IMR-90 (cell line): ENCODE measurements at regions not wholly inside any gene's neighbourhood (a gene's known extent, or its start where the extent isn't known, plus 50 kb on each side); places are given as distances from the start of the nearest gene placed in this dataset.

Experiments
- ATAC-seq: fragments of 200-7000 bp; cut with Tn5 transposase; 2 replicates; pipeline ENCODE4 v1.9.1; 2020; ENCODE audit warnings: low read depth, mild to moderate bottlenecking, moderate library complexity
- BruUV-seq: library from RNA; stranded (reverse); fragments of 400-500 nt; replicated peaks from 2 replicates; lab custom pipeline; 2021; lab: Mats Ljungman, UMichigan
- CTCF ChIA-PET: fragments of 300-600 bp; formaldehyde crosslinking; extraction: SDS; loops from one replicate; lab custom pipeline; 2021; ENCODE audit warnings: antibody characterized with exemption; lab: Yijun Ruan, JAX
- POLR2A ChIA-PET: fragments of 300-600 bp; sonication (Branson Sonifier 250); formaldehyde crosslinking; loops from one replicate; lab custom pipeline; 2022; ENCODE audit warnings: antibody characterized with exemption; ENCODE audit not compliant: unreplicated experiment; lab: Charles Lee
- DNase-seq: peaks from one replicate; pipeline ENCODE4 v3.0.0; 2013
- H2AFZ ChIP-seq: replicated peaks from 2 replicates; pipeline ENCODE3; 2013; ENCODE audit warnings: low read length, mild to moderate bottlenecking; ENCODE audit not compliant: poor library complexity
- H2AK5ac ChIP-seq: 2 replicates; pipeline ENCODE4 v1.6.1; 2013; ENCODE audit warnings: low read depth, low read length, inconsistent platforms
- H2AK9ac ChIP-seq: replicated peaks from 2 replicates; pipeline ENCODE3; 2013; ENCODE audit warnings: mild to moderate bottlenecking, low read depth, low read length, moderate library complexity; ENCODE audit not compliant: poor library complexity
- H2BK120ac ChIP-seq: 2 replicates; pipeline ENCODE4 v1.6.1; 2013; ENCODE audit warnings: low read depth, low read length, inconsistent platforms
- H2BK15ac ChIP-seq: 3 replicates; pipeline ENCODE4 v1.6.1; 2013; ENCODE audit warnings: low read depth, low read length, inconsistent platforms
- H2BK20ac ChIP-seq: 2 replicates; pipeline ENCODE4 v1.6.1; 2013; ENCODE audit warnings: low read depth, mild to moderate bottlenecking, inconsistent platforms, low read length, moderate library complexity
- H2BK5ac ChIP-seq: 2 replicates; pipeline ENCODE4 v1.6.1; 2013; ENCODE audit warnings: mild to moderate bottlenecking, low read depth, low read length, inconsistent platforms; ENCODE audit not compliant: poor library complexity, severe bottlenecking
- H3K14ac ChIP-seq: replicated peaks from 2 replicates; pipeline ENCODE4 v1.6.1; 2013; ENCODE audit warnings: low read depth, low read length, inconsistent platforms
- H3K18ac ChIP-seq: 2 replicates; pipeline ENCODE4 v1.6.1; 2013; ENCODE audit warnings: low read depth, low read length, control low read depth
- H3K23ac ChIP-seq: 2 replicates; pipeline ENCODE4 v1.6.1; 2013; ENCODE audit warnings: low read depth, low read length, inconsistent platforms
- H3K27ac ChIP-seq: 2 replicates; pipeline ENCODE4 v1.5.1; 2013; ENCODE audit warnings: mild to moderate bottlenecking, control low read depth, low read length; ENCODE audit not compliant: insufficient read depth
- H3K27me3 ChIP-seq: 2 replicates; pipeline ENCODE4 v1.6.1; 2013; ENCODE audit warnings: low read length; ENCODE audit not compliant: control insufficient read depth, insufficient read depth
- H3K36me3 ChIP-seq: 2 replicates; pipeline ENCODE4 v1.6.1; 2013; ENCODE audit warnings: low read length, mixed read lengths; ENCODE audit not compliant: control insufficient read depth, insufficient read depth
- H3K4ac ChIP-seq: 2 replicates; pipeline ENCODE4 v1.6.1; 2013; ENCODE audit warnings: low read depth, low read length, inconsistent platforms
- H3K4me1 ChIP-seq: 2 replicates; pipeline ENCODE4 v1.6.1; 2013; ENCODE audit warnings: low read length, mixed read lengths; ENCODE audit not compliant: control insufficient read depth, insufficient read depth
- H3K4me2 ChIP-seq: 2 replicates; pipeline ENCODE4 v1.6.1; 2013; ENCODE audit warnings: low read depth, mild to moderate bottlenecking, control low read depth, low read length, moderate library complexity
- H3K4me3 ChIP-seq: 2 replicates; pipeline ENCODE4 v1.5.1; 2013; ENCODE audit warnings: low read depth, mild to moderate bottlenecking, control low read depth, low read length, moderate library complexity; ENCODE audit not compliant: insufficient read depth
- H3K56ac ChIP-seq: 2 replicates; pipeline ENCODE4 v1.6.1; 2013; ENCODE audit warnings: low read length, inconsistent platforms; ENCODE audit not compliant: insufficient read depth; ENCODE audit errors: extremely low read depth
- H3K79me1 ChIP-seq, 2 experiments: 2 replicates each; pipeline ENCODE4 v1.6.1; 2013; ENCODE audit warnings: low read length in 2 of 2, inconsistent platforms in 1 of 2, low read depth in 1 of 2
- H3K9ac ChIP-seq: 2 replicates; pipeline ENCODE4 v1.6.1; 2013; ENCODE audit warnings: low read depth, low read length, control low read depth
- H3K9me1 ChIP-seq: 2 replicates; pipeline ENCODE4 v1.6.1; 2013; ENCODE audit warnings: low read length, inconsistent platforms; ENCODE audit not compliant: insufficient read depth
- H3K9me3 ChIP-seq: 2 replicates; pipeline ENCODE4 v1.6.1; 2013; ENCODE audit warnings: low read length; ENCODE audit not compliant: control insufficient read depth, insufficient read depth
- H4K20me1 ChIP-seq: 2 replicates; pipeline ENCODE4 v1.6.1; 2013; ENCODE audit warnings: low read length, inconsistent platforms; ENCODE audit not compliant: insufficient read depth
- H4K5ac ChIP-seq: 2 replicates; pipeline ENCODE4 v1.6.1; 2013; ENCODE audit warnings: mild to moderate bottlenecking, low read depth, low read length, control low read depth
- H4K8ac ChIP-seq, 2 experiments: 2 replicates each; pipeline ENCODE4 v1.6.1; 2013; ENCODE audit warnings: low read depth in 2 of 2, low read length in 2 of 2, control low read depth in 1 of 2, inconsistent platforms in 1 of 2
- H4K91ac ChIP-seq: 2 replicates; pipeline ENCODE4 v1.6.1; 2013; ENCODE audit warnings: low read depth, low read length, inconsistent platforms; ENCODE audit not compliant: insufficient read depth
- BHLHE40 ChIP-seq: fragments of 150-350 bp; IDR thresholded peaks from 2 replicates; pipeline ENCODE4 v1.6.1; 2016; ENCODE audit warnings: mild to moderate bottlenecking, low read depth, low read length
- CHD1 ChIP-seq: IDR thresholded peaks from 2 replicates; pipeline ENCODE4 v1.6.1; 2012; ENCODE audit warnings: low read depth, low read length, improper control_type of control experiment
- CTCF ChIP-seq: conservative IDR thresholded peaks from 2 replicates; pipeline ENCODE4 v1.5.1; 2012; ENCODE audit warnings: mild to moderate bottlenecking, low read depth, low read length, improper control_type of control experiment
- ELK1 ChIP-seq: fragments of 150-350 bp; IDR thresholded peaks from 2 replicates; pipeline ENCODE4 v1.6.1; 2016; ENCODE audit warnings: low read depth, mild to moderate bottlenecking, low read length, moderate library complexity, borderline replicate concordance
- FOS ChIP-seq: fragments of 150-350 bp; IDR thresholded peaks from 2 replicates; pipeline ENCODE4 v1.6.1; 2016; ENCODE audit warnings: low read depth, low read length
- MAFK ChIP-seq: IDR thresholded peaks from 2 replicates; pipeline ENCODE4 v1.6.1; 2012; ENCODE audit warnings: low read depth, low read length, improper control_type of control experiment
- MAZ ChIP-seq: IDR thresholded peaks from 2 replicates; pipeline ENCODE4 v1.6.1; 2012; ENCODE audit warnings: low read depth, mild to moderate bottlenecking, low read length, improper control_type of control experiment, moderate library complexity, borderline replicate concordance
- MXI1 ChIP-seq: IDR thresholded peaks from 2 replicates; pipeline ENCODE4 v1.6.1; 2012; ENCODE audit warnings: low read depth, mild to moderate bottlenecking, low read length, moderate library complexity, borderline replicate concordance
- NFE2L2 ChIP-seq: fragments of 150-350 bp; IDR thresholded peaks from 2 replicates; pipeline ENCODE4 v1.6.1; 2016; ENCODE audit warnings: low read depth, mild to moderate bottlenecking, low read length
- POLR2A ChIP-seq: IDR thresholded peaks from 2 replicates; pipeline ENCODE4 v1.6.1; 2012; ENCODE audit warnings: mild to moderate bottlenecking, low read depth, low read length
- RAD21 ChIP-seq: IDR thresholded peaks from 2 replicates; pipeline ENCODE4 v1.6.1; 2012; ENCODE audit warnings: low read length, improper control_type of control experiment
- RCOR1 ChIP-seq: IDR thresholded peaks from 2 replicates; pipeline ENCODE4 v1.6.1; 2012; ENCODE audit warnings: mild to moderate bottlenecking, low read length, improper control_type of control experiment; ENCODE audit not compliant: insufficient replicate concordance
- RFX5 ChIP-seq: IDR thresholded peaks from 2 replicates; pipeline ENCODE4 v1.8.0; 2012; ENCODE audit warnings: low read depth, mild to moderate bottlenecking, low read length, moderate library complexity
- SMC3 ChIP-seq: fragments of 150-350 bp; IDR thresholded peaks from 2 replicates; pipeline ENCODE4 v1.6.1; 2016; ENCODE audit warnings: low read depth, mild to moderate bottlenecking, antibody characterized with exemption, low read length, moderate library complexity
- WGBS, 2 experiments: methylation state at CpG; one replicate each; pipeline versions ENCODE4 v1.1.5 to v1.1.7; 2013; ENCODE audit warnings: missing lambda C conversion rate in 2 of 2; ENCODE audit not compliant: insufficient read length in 1 of 2; ENCODE audit errors: extremely low coverage in 2 of 2; 5-methylcytosine and 5-hydroxymethylcytosine counted together
- dilution Hi-C: fragments of 300-500 bp; cut with HindIII; formaldehyde crosslinking; loops from one replicate; pipeline ENCODE4 v1.14.3; 2018; ENCODE audit warnings: low sequenced_read_pairs; ENCODE audit not compliant: unreplicated experiment
- in situ Hi-C: fragments of 300-500 bp; cut with MboI; formaldehyde crosslinking; loops from 3 replicates; pipeline ENCODE4 v1.14.3; 2019; ENCODE audit warnings: low sequenced_read_pairs, inconsistent platforms, mixed read lengths
- intact Hi-C: fragments of 100-400 bp; cut with micrococcal nuclease; formaldehyde crosslinking; loops from 2 replicates; pipeline ENCODE4 v1.10.0; 2022
- TF ChIP-seq, protein P1 (sequence below): fragments of 150-350 bp; IDR thresholded peaks from 2 replicates; pipeline ENCODE4 v1.6.1; 2017; ENCODE audit warnings: mild to moderate bottlenecking, antibody characterized with exemption, low read length, low read depth

DNA sequence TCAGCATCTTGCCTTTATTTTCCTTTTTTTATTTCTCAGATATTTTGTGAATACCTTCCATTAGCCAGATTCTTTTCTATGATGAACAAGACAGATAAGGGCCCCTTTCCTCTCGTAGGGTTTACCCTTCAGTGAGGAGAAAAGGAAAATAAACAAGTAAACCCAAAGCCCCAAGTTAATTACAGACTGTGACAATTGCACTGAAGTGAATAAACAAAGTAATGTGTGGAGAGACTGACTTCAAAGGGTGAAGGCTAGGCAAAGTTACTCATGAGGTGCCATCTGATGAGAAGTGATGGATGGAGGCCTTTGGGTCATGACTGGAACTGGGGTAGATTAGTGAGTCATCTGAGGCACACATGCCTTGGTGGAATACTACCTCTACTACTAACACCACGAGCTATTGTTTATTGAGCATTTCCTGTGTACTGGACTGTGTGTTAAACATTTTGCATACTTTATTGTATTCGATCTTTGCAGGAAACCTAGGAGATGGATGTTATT lies 143.4 kb upstream of the PRICKLE1 start:
- Histone ChIP-seq H2AK5ac (no peak overlapping the region), H4K5ac (no peak overlapping the region), H3K9me3 (no peaks in the 10 kb centered on the region), H2AK9ac (no peak overlapping the region), H3K9ac (no peak overlapping the region), H4K20me1 (no peaks in the 10 kb centered on the region), H3K23ac (no peak overlapping the region), H3K56ac (no peak overlapping the region), H4K8ac (no peak overlapping the region), H3K79me1 (no peaks in the 10 kb centered on the region), H3K9me1 (no peaks in the 10 kb centered on the region), H3K4ac (no peak overlapping the region), H2BK5ac (no peak overlapping the region), H3K36me3 (no peaks in the 10 kb centered on the region), H3K4me1 (peaks cover 6% of the 10 kb centered on the region; the same call in 1 of the 2 replicates), H3K27me3 (0 out of 2 replicates have a peak, but pooled peaks cover 2% of the 10 kb centered on the region), H2BK15ac (no peak overlapping the region), H2BK120ac (no peak overlapping the region), H3K18ac (no peak overlapping the region), H3K27ac (no peak overlapping the region), H2BK20ac (no peak overlapping the region), H2AFZ (no peak overlapping the region), H3K14ac (no peak overlapping the region), H4K91ac (no peak overlapping the region), H3K4me3 (no peak overlapping the region), H3K4me2 (no peak overlapping the region)
- CTCF ChIA-PET: no interaction called here
- intact Hi-C loops: no loop called here
- DNase-seq (no peak), ATAC-seq (no peak)
- in situ Hi-C loops: no loop called here
- dilution Hi-C loops: no loop called here
- POLR2A ChIA-PET: no interaction called here
- no CpG with 5 or more reads among the region's 3 CpGs for WGBS, 2 experiments
- TF ChIP-seq MAZ (no peak), BHLHE40 (no peak), CHD1 (no peak), RCOR1 (no peak), MXI1 (no peak), ELK1 (no peak), RAD21 (no peak), RFX5 (no peak), POLR2A (no peak), SMC3 (no peak), CTCF (no peak), FOS (no peak), NFE2L2 (no peak), MAFK (no peak)
- TF ChIP-seq, protein P1, sequence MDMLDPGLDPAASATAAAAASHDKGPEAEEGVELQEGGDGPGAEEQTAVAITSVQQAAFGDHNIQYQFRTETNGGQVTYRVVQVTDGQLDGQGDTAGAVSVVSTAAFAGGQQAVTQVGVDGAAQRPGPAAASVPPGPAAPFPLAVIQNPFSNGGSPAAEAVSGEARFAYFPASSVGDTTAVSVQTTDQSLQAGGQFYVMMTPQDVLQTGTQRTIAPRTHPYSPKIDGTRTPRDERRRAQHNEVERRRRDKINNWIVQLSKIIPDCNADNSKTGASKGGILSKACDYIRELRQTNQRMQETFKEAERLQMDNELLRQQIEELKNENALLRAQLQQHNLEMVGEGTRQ: no peak
- BruUV-seq: no TSS peak
